ENCODE measurements at regions not wholly inside any gene's neighbourhood (a gene's known extent, or its start where the extent isn't known, plus 50 kb on each side); places are given as distances from the start of the nearest gene placed in this dataset.

- Histone ChIP-seq H4K20me1 (replicated peaks; ENCODE audit: insufficient read depth) (no peaks in the 10 kb centered on the region), H3K4me2 (no peak overlapping the region), H3K4me1 (ENCODE audit: insufficient read depth) (no peaks in the 10 kb centered on the region), H3K36me3 (ENCODE audit: insufficient read depth) (peaks cover 6% of the 10 kb centered on the region; the same call in 1 of the 2 replicates), H3K9me2 (ENCODE audit: insufficient read depth) (no peaks in the 10 kb centered on the region), H3K79me2 (replicated peaks; ENCODE audit: insufficient read depth) (no peaks in the 10 kb centered on the region), H3K27me3 (ENCODE audit: insufficient read depth) (no peaks in the 10 kb centered on the region), H3F3A (replicated peaks; ENCODE audit: low read depth) (no peaks in the 10 kb centered on the region), H3K27ac (ENCODE audit: low read depth) (no peak overlapping the region), H3K4me3 (no peak overlapping the region), H2AFZ (no peak overlapping the region)
- no peak overlapping the region for H3K4me3 Mint-ChIP-seq
- no peaks in the 10 kb centered on the region; the same call in 2 of the 3 replicates for H3K9me3 Mint-ChIP-seq
- DNase-seq (ENCODE audit: low spot score) (no peak), ATAC-seq (no peak)
- H3K27ac Mint-ChIP-seq: no peak overlapping the region
- no peaks in the 10 kb centered on the region for H3K36me3 Mint-ChIP-seq (ENCODE audit: low read depth)
- H3K4me1 Mint-ChIP-seq: peaks cover 54% of the 10 kb centered on the region
- peaks cover 16% of the 10 kb centered on the region for H3K27me3 Mint-ChIP-seq (ENCODE audit: insufficient read depth, low read depth, poor library complexity)
- TF ChIP-seq ZNF462 (CRISPR knock-in tag; IDR thresholded peaks at IDR 0.05) (no peak), POLR2AphosphoS5 (IDR thresholded peaks at IDR 0.05; ENCODE audit: low read depth) (no peak), ETS1 (IDR thresholded peaks at IDR 0.05) (no peak), ZNF114 (CRISPR knock-in tag; IDR thresholded peaks at IDR 0.05) (no peak), NANOG (IDR thresholded peaks at IDR 0.05; ENCODE audit: borderline replicate concordance) (no peak), EZH2 (IDR thresholded peaks at IDR 0.05; ENCODE audit: low read depth, unreplicated experiment) (no peak), JUNB (IDR thresholded peaks at IDR 0.05; ENCODE audit: unreplicated experiment) (no peak), REST (IDR thresholded peaks at IDR 0.05; ENCODE audit: unreplicated experiment) (no peak), CTCF (conservative IDR thresholded peaks at IDR 0.05; ENCODE audit: low read depth in 2 of 2) (no peak), EZH2phosphoT487 (IDR thresholded peaks at IDR 0.05; ENCODE audit: unreplicated experiment) (no peak), STAT1 (IDR thresholded peaks at IDR 0.05; ENCODE audit: unreplicated experiment) (no peak), CREB1 (CRISPR knock-in tag; IDR thresholded peaks at IDR 0.05; ENCODE audit: low read depth) (no peak), ZNF331 (CRISPR knock-in tag; IDR thresholded peaks at IDR 0.05; ENCODE audit: low read depth) (no peak)
Measured at GRCh38 chr1:5430136-5430535, 562.1 kb downstream of the NPHP4 start.
